ENCODE measurements at regions not wholly inside any gene's neighbourhood (a gene's known extent, or its start where the extent isn't known, plus 50 kb on each side); places are given as distances from the start of the nearest gene placed in this dataset.

GRCh38 chr15:36252146-36252711 lies 327.2 kb upstream of the CDIN1 start:
- H3K4me1 ChIP-seq (ENCODE audit: insufficient read depth, low read length) = no peaks in the 10 kb centered on the region

More at GRCh38 chr15:36252146-36252711, 327.2 kb upstream of the CDIN1 start:
- H3K27ac ChIP-seq (ENCODE audit: insufficient read length, low read depth, low read length) = no peak overlapping the region
- Mint-ChIP-seq H3K27me3 (ENCODE audit: low read depth) (peaks cover 7% of the 10 kb centered on the region), H3K36me3 (ENCODE audit: insufficient read depth in 1 of 3, low read depth in 3 of 3) (no peaks in the 10 kb centered on the region), H3K4me1 (peaks cover 9 to 11% of the 10 kb centered on the region in 2 experiments), H3K4me3 (no peak overlapping the region), H3K27ac (no peak overlapping the region), H3K9me3 (no peaks in the 10 kb centered on the region)
- H3K4ac ChIP-seq (ENCODE audit: low read depth, low read length) = no peak overlapping the region
- H3K23ac ChIP-seq (ENCODE audit: insufficient read length, low read depth, low read length) = no peak overlapping the region
- H3K4me2 ChIP-seq (ENCODE audit: insufficient read depth, insufficient read length, low read length) = no peak overlapping the region
- H4K8ac ChIP-seq (replicated peaks; ENCODE audit: insufficient read length, low read depth, low read length) = no peak overlapping the region
- no CpG with 5 or more reads among the region's 10 CpGs for WGBS (ENCODE audit: extremely low coverage, insufficient read length, low lambda C conversion rate)
- H4K91ac ChIP-seq (ENCODE audit: insufficient read length, low read depth, low read length) = no peak overlapping the region
- H3K27me3 ChIP-seq (ENCODE audit: insufficient read depth, low read length) = no peaks in the 10 kb centered on the region
- H3K79me2 ChIP-seq (ENCODE audit: insufficient read depth, low read length) = no peaks in the 10 kb centered on the region
- no peak overlapping the region for H2BK5ac ChIP-seq (ENCODE audit: insufficient read length, low read length)
- H2BK20ac ChIP-seq (ENCODE audit: low read depth, low read length, poor library complexity, severe bottlenecking) = no peak overlapping the region
- TF ChIP-seq CTCF (conservative IDR thresholded peaks at IDR 0.05) = no peak
- H3K18ac ChIP-seq (ENCODE audit: insufficient read length, low read depth, low read length) = no peak overlapping the region
- H3K9me3 ChIP-seq (ENCODE audit: control insufficient read depth, low read depth, low read length) = no peaks in the 10 kb centered on the region
- H3K23me2 ChIP-seq (ENCODE audit: insufficient read length, low read depth, low read length, poor library complexity, severe bottlenecking) = no peaks in the 10 kb centered on the region
- no peak overlapping the region for H3K14ac ChIP-seq (ENCODE audit: insufficient read depth, low read length)
- no peak overlapping the region for H3T11ph ChIP-seq (ENCODE audit: low read length)
- H2BK15ac ChIP-seq (ENCODE audit: low read depth, low read length) = no peak overlapping the region
- H2BK120ac ChIP-seq (ENCODE audit: low read depth, low read length, poor library complexity, severe bottlenecking) = no peak overlapping the region
- no peak overlapping the region for H3K56ac ChIP-seq (ENCODE audit: insufficient read length, low read depth, low read length)
- H3K9ac ChIP-seq (ENCODE audit: extremely low read depth, insufficient read length, low read length) = no peak overlapping the region
- no peak overlapping the region for H2AFZ ChIP-seq (ENCODE audit: low read length)
- H3K79me1 ChIP-seq (ENCODE audit: insufficient read depth, low read depth, low read length, poor library complexity, severe bottlenecking) = no peaks in the 10 kb centered on the region
- no peak overlapping the region for H2AK5ac ChIP-seq (ENCODE audit: insufficient read length, low read length)
- DNase-seq = no peak
- no peak overlapping the region for H2BK12ac ChIP-seq (ENCODE audit: insufficient read length, low read depth, low read length)
- H4K20me1 ChIP-seq (ENCODE audit: control insufficient read depth, insufficient read depth, insufficient read length) = no peaks in the 10 kb centered on the region
- H4K5ac ChIP-seq (ENCODE audit: insufficient read length, low read depth, low read length) = no peak overlapping the region

Measured in H9 (cell line).